Endothelial cell of umbilical vein (primary cell): ENCODE measurements at regions not wholly inside any gene's neighbourhood (a gene's known extent, or its start where the extent isn't known, plus 50 kb on each side); places are given as distances from the start of the nearest gene placed in this dataset.

Experiments used
- CTCF ChIP-seq, 2 donors: IDR thresholded peaks; 1 replicate in 1 of 2; 2 replicates in 1 of 2; pipeline ENCODE4 v1.5.1; 2011; ENCODE audit warnings: low read length in 2 of 2, mild to moderate bottlenecking in 2 of 2, moderate library complexity in 2 of 2, control low read depth in 1 of 2, inconsistent platforms in 1 of 2, low read depth in 1 of 2; ENCODE audit not compliant: insufficient read depth in 1 of 2; ENCODE audit errors: extremely low read depth in 1 of 2
- EZH2 ChIP-seq: IDR thresholded peaks from 2 replicates; pipeline ENCODE4 v1.6.1; 2012; ENCODE audit warnings: borderline replicate concordance, low read depth, mild to moderate bottlenecking, moderate library complexity, low read length, inconsistent platforms; ENCODE audit not compliant: severe bottlenecking
- FOS ChIP-seq: IDR thresholded peaks from 2 replicates; pipeline ENCODE4 v1.6.1; 2011; ENCODE audit warnings: mild to moderate bottlenecking, low read length, moderate library complexity, borderline replicate concordance; ENCODE audit not compliant: insufficient read depth
- GATA2 ChIP-seq: IDR thresholded peaks from 2 replicates; pipeline ENCODE4 v1.7.0; 2011; ENCODE audit warnings: low read depth, mild to moderate bottlenecking, moderate library complexity, mixed read lengths, low read length; ENCODE audit not compliant: insufficient read length, insufficient read depth
- JUN ChIP-seq: IDR thresholded peaks from 2 replicates; pipeline ENCODE4 v1.6.1; 2011; ENCODE audit warnings: borderline replicate concordance, low read depth; ENCODE audit not compliant: insufficient read length, insufficient read depth
- MAX ChIP-seq: IDR thresholded peaks from 2 replicates; pipeline ENCODE4 v1.6.1; 2011; ENCODE audit not compliant: insufficient read depth, insufficient read length
- MYC ChIP-seq: IDR thresholded peaks from one replicate; pipeline ENCODE4 v1.6.1; 2011; ENCODE audit warnings: mild to moderate bottlenecking, low read depth, low read length
- POLR2A ChIP-seq: IDR thresholded peaks from 2 replicates; pipeline ENCODE4 v1.6.1; 2012; ENCODE audit warnings: low read depth, mild to moderate bottlenecking, control low read depth, low read length
- POLR2AphosphoS5 ChIP-seq: IDR thresholded peaks from 2 replicates; pipeline ENCODE4 v1.6.1; 2012; ENCODE audit warnings: low read depth, mild to moderate bottlenecking, control low read depth, low read length, moderate library complexity; ENCODE audit not compliant: insufficient read depth

DNA sequence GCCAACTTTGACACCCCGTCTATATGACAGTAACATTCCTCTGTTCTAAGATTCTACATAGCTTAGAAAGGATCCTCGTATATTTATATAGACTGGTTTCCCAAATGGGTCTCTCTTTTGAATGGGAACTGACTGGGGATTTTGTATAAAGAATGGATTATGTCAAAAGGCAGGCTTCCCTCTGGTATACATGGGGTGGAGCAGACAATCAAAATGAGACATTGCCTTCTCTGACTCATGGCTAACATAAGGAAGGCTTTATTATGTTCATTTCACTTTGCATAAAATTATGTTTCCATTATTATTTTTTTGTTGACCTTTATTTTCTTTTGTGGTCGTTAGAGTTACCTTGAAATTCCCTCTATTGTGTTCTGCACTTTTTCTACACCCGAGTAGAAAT lies 211.1 kb downstream of the ALG10B start:
- no peak for TF ChIP-seq EZH2
- TF ChIP-seq POLR2AphosphoS5, result no peak
- no peak for TF ChIP-seq POLR2A
- no peak for TF ChIP-seq CTCF (IDR thresholded peaks at IDR 0.05; ENCODE audit: extremely low read depth in 1 of 2, insufficient read depth in 1 of 2, low read depth in 1 of 2, low read length in 2 of 2)
- TF ChIP-seq GATA2, result no peak
- no peak for TF ChIP-seq MAX
- TF ChIP-seq JUN, result no peak
- TF ChIP-seq MYC, result no peak
- no peak for TF ChIP-seq FOS
